GM21390 (cell line): ENCODE measurements at regions not wholly inside any gene's neighbourhood (a gene's known extent, or its start where the extent isn't known, plus 50 kb on each side); places are given as distances from the start of the nearest gene placed in this dataset.
A peak's percentile ranks its signal among the peaks of the same experiment; 100 is the strongest.
"Not testable (repeated sequence)": the region's sequence is repeated elsewhere in the genome, so short reads cannot be mapped to it uniquely, and the experiment has no call there.

Experiments used
- ATAC-seq: cut with Tn5 transposase; IDR thresholded peaks from one replicate; pipeline ENCODE4 v1.9.1; 2021; ENCODE audit not compliant: unreplicated experiment

- not testable (repeated sequence) for ATAC-seq
These were observed 144.2 kb upstream of the XIRP2 start for GRCh38 chr2:166744117-166744516.

DNA sequence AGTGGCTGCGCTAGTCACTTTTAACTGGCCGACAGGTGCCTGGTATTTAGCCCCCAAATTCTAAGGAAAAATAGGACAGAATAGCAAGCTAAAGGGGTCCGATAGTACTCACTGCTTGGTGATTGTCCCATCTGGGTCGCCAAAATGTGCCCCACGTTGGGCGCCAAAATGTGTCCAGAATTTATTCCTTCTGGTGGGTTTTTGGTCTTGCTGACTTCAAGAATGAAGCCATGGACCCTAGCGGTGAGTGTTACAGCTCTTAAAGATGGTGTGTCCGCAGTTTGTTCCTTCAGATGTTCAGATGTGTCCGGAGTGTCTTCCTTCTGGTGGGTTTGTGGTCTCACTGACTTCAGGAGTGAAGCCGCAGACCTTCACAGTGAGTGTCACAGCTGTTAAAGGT is 144.8 kb upstream of the XIRP2 start:
- ATAC-seq = not testable (repeated sequence)

DNA sequence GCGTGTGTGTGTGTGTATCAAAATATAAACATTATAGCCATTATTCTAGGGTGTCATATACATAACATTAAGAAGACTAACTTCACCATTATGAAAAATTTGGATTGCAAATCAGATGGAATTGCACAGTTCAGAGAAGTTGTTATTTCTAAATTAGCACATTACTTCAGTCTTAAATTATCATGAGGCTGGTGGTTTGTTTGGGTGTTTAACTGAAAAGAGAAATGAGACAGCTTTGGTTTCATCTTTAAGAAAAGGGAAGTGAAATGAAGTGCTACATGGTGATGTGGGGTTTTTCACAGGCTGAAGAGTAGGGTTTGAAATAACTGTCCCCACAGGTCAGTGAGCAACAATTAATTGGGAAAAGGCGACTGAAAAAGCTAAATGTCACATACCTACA is 161.2 kb upstream of the XIRP2 start:
- ATAC-seq = peak; percentile 99

DNA sequence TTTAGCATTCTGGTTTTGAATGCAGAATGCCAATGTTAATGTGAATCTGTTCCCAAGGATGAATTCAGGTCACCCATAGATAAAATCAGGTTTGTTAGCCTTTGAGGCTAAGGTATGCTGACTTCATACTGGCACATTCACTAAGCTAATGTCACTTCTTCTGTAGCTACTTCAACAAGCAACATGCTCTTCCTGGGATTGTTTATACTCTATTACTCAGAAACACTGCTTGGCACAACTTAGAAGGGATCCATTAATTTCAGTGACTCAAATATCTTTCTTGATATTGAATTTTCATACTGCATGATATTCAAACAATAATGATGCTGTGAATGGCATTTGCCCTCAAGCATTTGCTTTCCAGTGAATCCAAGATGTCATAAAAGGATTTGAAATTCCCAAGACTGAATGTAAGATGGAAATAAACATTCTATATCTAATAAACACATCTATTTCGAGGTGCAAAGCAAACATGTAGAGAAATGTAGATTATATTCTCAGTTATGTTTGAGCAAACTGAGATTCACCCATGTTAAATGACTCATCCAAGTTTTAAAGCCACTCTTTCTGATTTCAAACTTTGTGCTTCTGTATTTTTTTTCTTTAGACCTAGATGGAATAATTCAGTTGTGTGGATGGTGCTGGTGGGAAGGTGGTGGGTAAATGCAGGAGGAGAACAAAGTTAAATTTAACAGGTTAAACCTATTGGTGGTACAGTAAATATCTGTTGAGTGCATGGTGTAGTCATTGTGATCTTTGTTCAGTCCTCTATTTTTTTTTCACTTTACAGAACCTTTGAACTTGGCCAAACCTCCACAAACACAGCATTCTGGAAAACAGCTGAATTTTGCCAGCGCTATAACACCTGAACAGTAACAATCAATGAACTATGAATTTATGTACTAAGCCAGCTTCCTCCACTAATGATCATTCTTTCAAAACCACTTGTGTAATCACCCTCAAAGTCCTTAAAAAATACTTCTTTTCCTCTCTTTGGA is 162.1 kb upstream of the XIRP2 start:
- ATAC-seq = peak; percentile 7

DNA sequence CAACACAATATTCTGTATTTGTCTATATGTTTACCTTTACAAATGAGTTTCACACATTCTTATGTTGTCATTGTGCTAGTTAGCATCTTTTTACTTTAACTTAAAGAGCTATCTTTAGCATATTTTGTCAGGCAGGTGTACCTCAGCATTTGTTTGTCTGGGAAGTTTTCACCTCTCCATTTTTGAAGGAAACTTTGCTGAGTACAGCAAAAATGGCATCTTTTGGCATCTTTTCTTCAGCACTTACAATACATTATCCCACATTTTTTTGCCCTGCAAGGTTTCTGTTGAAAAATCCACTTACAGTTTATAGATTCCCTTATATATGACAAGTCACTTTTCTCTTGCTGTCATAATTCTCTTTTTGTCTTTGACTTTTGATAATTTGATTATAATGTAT is 171.3 kb upstream of the XIRP2 start:
- no peak for ATAC-seq

- ATAC-seq = no peak
These were observed 188.2 kb upstream of the XIRP2 start for GRCh38 chr2:166700079-166700478.

DNA sequence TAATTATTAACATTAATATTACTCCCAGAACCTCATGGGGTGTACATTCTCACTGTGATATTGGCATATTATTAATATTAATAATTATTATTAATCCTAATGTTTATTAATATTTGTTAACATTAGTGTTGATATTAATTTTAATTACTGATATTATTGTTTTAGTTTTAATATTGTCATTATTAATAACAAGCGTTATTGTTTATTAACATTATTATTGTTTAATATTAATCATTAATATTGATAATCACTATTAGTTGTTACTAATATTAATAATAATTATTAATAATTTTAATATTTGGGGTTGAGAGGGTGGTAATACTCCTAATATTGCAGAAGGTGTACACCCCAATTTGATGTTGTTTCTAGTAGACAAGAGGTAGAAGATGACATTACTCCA is 193.1 kb upstream of the XIRP2 start:
- no peak for ATAC-seq

DNA sequence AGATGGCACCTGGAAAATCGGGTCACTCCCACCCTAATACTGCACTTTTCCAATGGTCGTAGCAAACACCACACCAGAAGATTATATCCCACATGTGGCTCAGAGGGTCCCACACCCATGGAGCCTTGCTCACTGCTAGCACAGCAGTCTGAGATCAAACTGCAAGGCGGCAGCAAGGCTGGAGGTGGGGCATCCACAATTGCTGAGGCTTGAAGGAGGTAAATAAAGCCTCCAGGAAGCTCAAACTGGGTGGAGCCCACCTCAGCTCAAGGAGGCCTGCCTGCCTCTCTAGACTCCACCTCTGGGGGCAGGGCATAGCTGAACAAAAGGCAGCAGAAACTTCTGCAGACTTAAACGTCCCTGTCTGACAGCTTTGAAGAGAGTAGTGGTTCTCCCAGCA is 192.0 kb upstream of the SCN7A start:
- not testable (repeated sequence) for ATAC-seq

- ATAC-seq = no peak
These were observed 183.9 kb upstream of the SCN7A start for GRCh38 chr2:166677996-166678395.

DNA sequence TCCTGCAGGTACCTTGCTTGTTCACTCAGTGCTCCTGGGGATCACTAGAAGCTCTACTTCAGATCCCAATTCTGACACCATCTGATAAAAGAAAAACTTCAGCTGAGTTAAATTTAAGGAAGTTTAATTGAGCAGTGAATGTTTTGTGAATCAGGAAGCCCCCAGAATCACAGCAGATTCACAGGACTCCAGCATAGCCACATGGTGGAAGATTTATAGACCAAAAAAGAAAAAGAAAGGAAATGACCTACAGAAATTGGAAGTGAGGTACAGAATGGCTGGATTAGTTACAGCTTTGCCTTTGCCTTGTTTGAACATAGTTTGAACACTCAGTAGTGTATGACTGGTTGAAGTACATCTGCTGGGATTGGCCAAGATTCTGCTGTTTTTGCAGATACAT is 182.7 kb upstream of the SCN7A start:
- no peak for ATAC-seq

GRCh38 chr2:166675553-166675952 is 181.5 kb upstream of the SCN7A start:
- no peak for ATAC-seq

DNA sequence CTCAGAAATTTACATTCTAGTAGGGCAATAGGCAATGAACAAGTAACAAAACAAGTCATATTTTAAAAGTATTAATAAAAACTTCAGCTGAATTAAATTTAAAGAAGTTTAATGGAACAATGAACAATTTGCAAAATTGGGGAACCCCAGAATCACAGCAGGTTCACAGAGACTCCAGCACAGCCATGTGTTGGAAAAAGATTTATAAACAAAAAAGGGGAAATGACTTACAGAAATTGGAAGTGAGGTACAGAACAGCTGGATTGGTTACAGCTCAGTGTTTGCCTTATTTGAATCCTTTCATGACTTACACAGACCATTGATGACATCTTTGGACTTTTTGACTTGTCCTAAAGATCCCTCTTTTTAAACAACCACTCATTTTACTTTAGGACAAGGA is 179.9 kb upstream of the SCN7A start:
- no peak for ATAC-seq

DNA sequence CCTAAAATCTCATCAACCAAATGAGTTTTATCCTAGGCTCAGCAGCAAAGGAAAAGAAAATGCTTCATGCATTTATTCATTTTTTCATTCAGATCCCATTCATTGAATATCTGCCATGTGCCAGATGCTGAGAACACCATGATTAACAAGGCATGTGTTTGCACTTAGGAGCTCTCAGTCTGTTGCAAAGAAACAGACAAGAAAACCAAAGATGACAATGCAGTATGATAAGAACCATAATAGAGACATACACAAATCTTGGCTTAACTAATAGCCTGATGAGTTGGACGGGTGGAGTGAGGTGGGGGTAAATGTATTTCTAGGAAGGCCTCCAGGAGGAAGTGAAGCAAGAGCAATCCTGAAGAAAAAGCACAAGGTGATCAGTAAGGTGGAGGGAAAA is 177.8 kb upstream of the SCN7A start:
- ATAC-seq = no peak

GRCh38 chr2:166671235-166671634 is 177.2 kb upstream of the SCN7A start:
- no peak for ATAC-seq

DNA sequence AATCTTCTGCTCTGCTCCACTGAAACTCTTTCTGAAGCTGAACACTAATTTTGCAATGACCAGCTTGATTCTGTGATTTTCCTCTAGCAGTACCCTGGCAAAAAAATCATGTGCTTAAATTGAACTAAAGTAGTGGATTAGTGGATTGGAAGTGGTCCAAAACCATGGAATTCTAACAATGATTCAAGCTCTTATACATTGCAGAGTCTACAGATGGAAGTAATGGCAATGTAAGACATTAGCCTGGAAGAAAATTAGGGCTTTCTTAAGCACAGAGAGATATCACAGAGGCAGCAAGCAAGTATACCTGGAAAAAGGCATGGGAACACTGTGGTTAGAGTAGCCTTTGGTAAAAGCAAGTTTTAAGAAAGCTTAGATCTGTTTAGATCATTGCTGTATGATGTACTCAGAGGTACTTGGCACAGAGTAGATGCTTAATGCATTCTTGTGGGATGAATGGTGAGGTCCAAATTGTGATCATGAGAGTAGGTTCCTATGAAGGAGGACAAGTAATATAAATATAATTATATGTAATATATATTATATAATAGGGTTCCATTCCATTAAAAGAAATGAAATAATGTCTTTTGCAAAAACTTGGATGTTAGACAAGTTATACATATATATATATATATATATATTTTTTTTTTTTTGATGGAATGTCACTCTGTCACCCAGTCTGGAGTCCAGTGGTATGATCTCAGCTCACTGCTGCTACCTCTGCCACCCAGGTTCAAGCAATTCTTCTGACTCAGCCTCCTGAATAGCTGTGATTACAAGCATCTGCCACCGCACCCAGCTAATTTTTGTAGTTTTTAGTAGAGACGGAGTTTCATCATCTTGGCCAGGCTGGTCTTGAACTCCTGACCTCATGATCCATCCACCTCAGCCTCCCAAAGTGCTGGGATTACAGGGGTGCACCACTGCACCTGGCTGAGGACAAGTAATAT is 172.2 kb upstream of the SCN7A start:
- ATAC-seq = no peak

- no peak for ATAC-seq
These were observed 167.8 kb upstream of the SCN7A start for GRCh38 chr2:166661824-166662223.

DNA sequence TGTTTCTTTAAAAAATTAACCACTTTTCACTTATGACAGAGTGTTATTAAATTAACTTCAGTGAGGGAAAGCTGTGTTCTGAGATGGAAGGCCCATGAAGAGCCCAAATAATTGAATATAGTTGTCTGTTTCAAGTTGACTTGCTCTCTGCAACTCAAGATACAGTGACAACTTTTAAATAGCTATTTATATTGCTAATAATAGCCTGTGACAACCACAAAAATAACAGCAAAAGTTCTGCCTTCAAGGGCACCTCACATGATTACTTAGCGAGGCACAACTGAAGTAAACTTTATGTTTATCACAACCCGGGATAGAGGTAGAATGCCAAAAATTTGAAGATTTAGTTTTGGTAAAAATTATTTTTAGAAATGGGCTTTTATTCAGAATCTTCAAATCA is 167.3 kb upstream of the SCN7A start:
- no peak for ATAC-seq

DNA sequence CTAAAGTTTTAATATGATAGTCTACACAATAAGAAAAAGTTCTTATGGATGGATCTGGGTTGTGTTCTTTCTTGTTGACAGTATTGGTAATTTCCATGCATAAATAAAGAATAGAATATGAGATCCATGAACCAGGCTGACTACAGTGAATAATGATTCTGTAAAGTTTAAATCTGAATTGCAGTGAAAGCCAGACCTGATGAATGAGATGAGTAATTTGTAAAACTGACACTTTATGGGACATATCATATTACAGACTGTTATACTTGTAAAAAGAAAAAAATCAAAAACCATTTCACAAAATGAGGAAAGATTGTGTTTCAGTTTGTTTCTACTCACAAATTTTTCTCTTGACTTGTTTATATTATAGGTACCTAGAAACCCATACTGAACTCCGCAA is 164.9 kb upstream of the SCN7A start:
- no peak for ATAC-seq

- ATAC-seq = no peak
These were observed 159.2 kb upstream of the SCN7A start for GRCh38 chr2:166653185-166653813.

DNA sequence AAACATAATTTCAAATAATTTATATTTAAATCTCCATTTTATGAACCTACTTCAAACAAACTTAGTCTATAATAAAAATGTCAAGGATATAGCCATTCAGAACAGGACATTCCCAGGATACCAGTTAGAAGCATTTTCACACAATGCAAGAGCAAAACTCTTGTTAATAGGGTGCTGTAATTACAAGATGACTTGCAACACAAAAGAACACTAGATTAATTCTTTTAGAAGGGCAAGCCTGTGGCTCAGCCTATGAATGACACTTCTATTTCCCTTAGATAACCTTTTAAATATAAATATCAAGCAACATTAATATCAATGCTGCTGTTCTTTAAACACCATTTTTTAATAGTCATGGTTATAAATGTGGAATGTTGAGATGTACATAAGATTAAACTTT is 157.9 kb upstream of the SCN7A start:
- no peak for ATAC-seq

DNA sequence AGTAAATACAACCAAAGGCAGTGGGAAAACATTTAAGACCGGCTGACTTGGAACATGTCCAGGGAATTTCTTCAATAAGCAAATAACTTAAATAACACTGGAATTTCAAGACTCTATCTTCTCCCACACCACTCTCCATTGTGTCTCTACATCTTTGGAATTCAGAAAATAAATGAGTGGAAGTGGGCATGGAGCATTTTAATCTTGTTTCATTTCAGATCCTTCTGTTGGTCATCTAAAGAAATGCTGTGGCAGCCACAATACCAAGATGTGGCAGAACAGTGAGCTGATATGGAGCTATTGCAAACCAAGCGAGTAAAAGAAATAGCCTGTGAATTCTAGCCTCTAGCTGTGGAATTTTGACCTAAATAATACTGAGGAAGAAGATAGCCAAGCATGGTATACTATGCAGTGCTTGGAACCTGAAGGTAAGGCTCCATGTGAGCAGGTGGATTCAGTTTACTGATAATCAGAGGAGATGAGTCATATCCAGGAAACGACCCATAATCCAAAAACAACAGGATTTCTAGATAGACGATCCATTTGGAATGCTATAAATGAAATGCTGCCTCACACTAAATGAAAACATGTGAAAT is 157.1 kb upstream of the SCN7A start:
- no peak for ATAC-seq
